Aorta (tissue), 5 donors: ENCODE measurements at regions not wholly inside any gene's neighbourhood (a gene's known extent, or its start where the extent isn't known, plus 50 kb on each side); places are given as distances from the start of the nearest gene placed in this dataset.

Source experiments
- ATAC-seq: fragments of 200-7000 bp; cut with Tn5 transposase; one replicate; pipeline ENCODE4 v1.9.1; 2022; ENCODE audit warnings: moderate library complexity; ENCODE audit not compliant: low FRiP score
- DNase-seq, 2 donors: peaks; one replicate each; pipeline ENCODE4 v3.0.0-alpha.2; 2020
- H3K27ac ChIP-seq, 2 donors: one replicate each; pipeline ENCODE4 v1.5.1; 2013; ENCODE audit warnings: low read length in 2 of 2, mild to moderate bottlenecking in 2 of 2, moderate library complexity in 2 of 2, control low read depth in 1 of 2, inconsistent platforms in 1 of 2, low read depth in 1 of 2
- H3K27me3 ChIP-seq, 2 donors: one replicate each; pipeline ENCODE4 v1.6.1; 2013; ENCODE audit warnings: control low read depth in 1 of 2, low read length in 1 of 2, mild to moderate bottlenecking in 1 of 2, moderate library complexity in 1 of 2; ENCODE audit not compliant: insufficient read depth in 2 of 2, control insufficient read depth in 1 of 2
- H3K36me3 ChIP-seq, 2 donors: one replicate each; pipeline ENCODE4 v1.6.1; 2013; ENCODE audit warnings: control low read depth in 1 of 2, low read length in 1 of 2, mild to moderate bottlenecking in 1 of 2; ENCODE audit not compliant: insufficient read depth in 2 of 2, control insufficient read depth in 1 of 2
- H3K4me1 ChIP-seq, 2 donors: one replicate each; pipeline ENCODE4 v1.6.1; 2013; ENCODE audit warnings: low read length in 2 of 2, control low read depth in 1 of 2, mild to moderate bottlenecking in 1 of 2, moderate library complexity in 1 of 2; ENCODE audit not compliant: insufficient read depth in 2 of 2, control insufficient read depth in 1 of 2
- H3K4me3 ChIP-seq, 2 donors: one replicate each; pipeline ENCODE4 v1.5.1; 2013; ENCODE audit warnings: low read length in 2 of 2, control low read depth in 1 of 2, mild to moderate bottlenecking in 1 of 2
- H3K9me3 ChIP-seq: one replicate; pipeline ENCODE4 v1.6.1; 2013; ENCODE audit warnings: mild to moderate bottlenecking, low read length; ENCODE audit not compliant: control insufficient read depth
- WGBS, 2 donors: extraction: QIAGEN DNeasy Blood & Tissue Kit; methylation state at CpG; one replicate each; pipeline ENCODE4 v1.1.7; 2013; 5-methylcytosine and 5-hydroxymethylcytosine counted together
- intact Hi-C, 2 donors: fragments of 100-400 bp; cut with DNase I; formaldehyde crosslinking; loops; one replicate each; pipeline versions ENCODE4 v1.14.2 to v1.15.0; 2022
- donor health status: healthy with polysubstance abuse.
- donor health status: Bipolar disorder and iron deficiency.
- donor health status: DM: no; HTN: no; CAD: no.
- donor health status: DM: no; HTN: no; CAD: no.
- donor health status: DM: yes; HTN: yes; CAD: no.

GRCh38 chr3:94614192-94614591 lies 551.3 kb downstream of the NSUN3 start:
- intact Hi-C loops: no loop called here
- Histone ChIP-seq H3K4me1 (no peaks in the 10 kb centered on the region), H3K27me3 (no peaks in the 10 kb centered on the region), H3K4me3 (no peak overlapping the region), H3K9me3 (no peaks in the 10 kb centered on the region), H3K36me3 (no peaks in the 10 kb centered on the region), H3K27ac (no peak overlapping the region)
- 67 to 71% methylated on average over 4 of the region's 4 CpGs for WGBS, 2 donors
- no peak for DNase-seq
- ATAC-seq: no peak

DNA sequence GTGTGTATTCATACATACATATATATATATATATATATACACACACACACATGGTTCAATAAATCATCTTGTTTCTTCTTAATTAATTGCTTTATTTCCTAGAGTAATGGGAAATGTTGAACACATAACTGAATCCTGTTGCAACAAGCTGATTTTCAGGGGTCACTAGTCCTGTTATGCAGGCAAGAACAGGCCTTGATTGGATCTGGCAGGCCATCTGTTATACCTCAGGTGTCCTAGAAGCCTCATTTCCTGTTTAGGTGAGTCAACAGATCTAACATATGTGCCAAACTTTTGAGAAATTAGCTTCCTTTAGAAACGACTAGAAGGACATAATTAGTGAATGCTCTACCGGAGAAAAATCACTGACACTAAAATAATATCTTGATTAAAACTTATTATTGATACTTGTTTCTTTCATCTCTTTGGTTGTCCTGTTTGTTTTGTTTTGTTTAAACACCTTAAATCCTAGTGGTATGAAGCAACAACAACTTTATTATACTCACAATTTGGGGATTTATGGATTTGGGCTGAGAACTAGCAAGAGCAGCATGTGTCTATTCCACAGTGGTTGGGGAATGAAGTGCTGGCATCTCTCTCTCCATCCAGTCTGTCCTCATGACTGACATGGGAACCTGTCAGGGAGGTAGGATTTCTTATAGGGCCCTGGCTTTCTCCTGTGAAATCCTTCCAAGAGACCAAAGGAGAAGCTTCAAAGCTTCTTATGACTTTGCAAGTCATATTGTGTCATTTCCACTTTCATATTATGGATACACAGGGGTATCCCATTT lies 552.6 kb downstream of the NSUN3 start:
- Histone ChIP-seq H3K36me3 (no peaks in the 10 kb centered on the region), H3K4me3 (no peak overlapping the region), H3K27ac (no peak overlapping the region), H3K27me3 (no peaks in the 10 kb centered on the region), H3K9me3 (no peaks in the 10 kb centered on the region), H3K4me1 (no peaks in the 10 kb centered on the region)
- DNase-seq: no peak
- no peak for ATAC-seq
- 51 to 55% methylated on average over 2 of the region's 2 CpGs for WGBS, 2 donors
- intact Hi-C loops: no loop called here

DNA sequence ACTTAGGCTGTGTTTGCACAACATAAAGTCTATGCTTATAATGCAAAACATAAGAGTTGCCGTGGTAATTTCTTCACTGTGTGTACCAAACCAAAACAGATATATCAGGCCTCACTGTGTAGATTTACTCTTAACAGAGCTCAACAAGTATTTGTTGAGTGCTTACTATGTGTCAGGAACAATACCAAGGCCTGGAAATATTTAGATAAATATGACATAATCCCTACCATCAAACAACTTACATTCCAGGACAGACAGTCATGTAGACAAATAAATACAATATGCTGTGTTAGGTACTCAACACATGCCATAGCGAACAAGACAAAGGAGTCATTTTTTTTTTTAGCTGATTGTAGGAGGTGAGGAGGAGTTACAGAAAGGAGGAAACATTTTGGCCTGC lies 554.0 kb downstream of the NSUN3 start:
- no peaks in the 10 kb centered on the region for H3K27me3 ChIP-seq
- no peak for ATAC-seq
- WGBS, 2 donors: 80 to 85% methylated on average over 2 of the region's 2 CpGs
- no peak overlapping the region for H3K4me3 ChIP-seq
- no peak overlapping the region for H3K27ac ChIP-seq
- H3K36me3 ChIP-seq: no peaks in the 10 kb centered on the region
- H3K4me1 ChIP-seq: no peaks in the 10 kb centered on the region
- intact Hi-C loops: no loop called here
- no peaks in the 10 kb centered on the region for H3K9me3 ChIP-seq
- DNase-seq: no peak

- Histone ChIP-seq H3K36me3 (no peaks in the 10 kb centered on the region), H3K27me3 (no peaks in the 10 kb centered on the region), H3K4me1 (no peaks in the 10 kb centered on the region), H3K9me3 (no peaks in the 10 kb centered on the region), H3K27ac (no peak overlapping the region), H3K4me3 (no peak overlapping the region)
- intact Hi-C loops: no loop called here
- ATAC-seq (no peak), DNase-seq (no peak)
- 90 to 93% methylated on average over 2 of the region's 2 CpGs for WGBS, 2 donors
Measured at GRCh38 chr3:94617312-94617711, 554.5 kb downstream of the NSUN3 start.

- Histone ChIP-seq H3K27ac (no peak overlapping the region), H3K27me3 (no peaks in the 10 kb centered on the region), H3K4me3 (no peak overlapping the region), H3K4me1 (no peaks in the 10 kb centered on the region), H3K9me3 (no peaks in the 10 kb centered on the region), H3K36me3 (no peaks in the 10 kb centered on the region)
- intact Hi-C loops: no loop called here
- ATAC-seq (no peak), DNase-seq (no peak)
- 68 to 75% methylated on average over 3 of the region's 3 CpGs for WGBS, 2 donors
Measured at GRCh38 chr3:94619643-94620042, 556.8 kb downstream of the NSUN3 start.

DNA sequence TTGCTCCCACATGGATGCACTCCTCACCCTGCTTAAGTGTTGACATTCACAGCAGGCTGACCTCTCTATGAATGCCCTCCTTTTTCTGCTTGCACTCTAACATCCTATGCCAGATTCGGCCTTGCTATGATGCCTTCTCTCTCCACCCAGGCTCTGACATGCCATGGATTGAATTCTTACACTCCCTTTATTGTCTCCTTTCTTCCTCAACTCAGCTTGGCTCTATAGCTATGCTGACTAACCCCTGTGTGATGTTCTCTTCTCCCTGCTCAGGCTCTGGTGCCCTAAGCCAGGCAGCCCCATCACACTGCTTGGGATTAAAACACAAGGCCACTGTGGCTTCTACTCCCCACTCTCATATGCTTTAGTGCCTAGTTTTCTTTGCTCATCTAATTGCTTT lies 563.7 kb downstream of the NSUN3 start:
- H3K27ac ChIP-seq: no peak overlapping the region
- H3K9me3 ChIP-seq: no peaks in the 10 kb centered on the region
- ATAC-seq (peak; percentile 7), DNase-seq (no peak)
- H3K27me3 ChIP-seq: no peaks in the 10 kb centered on the region
- intact Hi-C loops: no loop called here
- no peak overlapping the region for H3K4me3 ChIP-seq
- H3K36me3 ChIP-seq: no peaks in the 10 kb centered on the region
- no peaks in the 10 kb centered on the region for H3K4me1 ChIP-seq
- 26 to 30% methylated on average over 1 of the region's 1 CpG for whole genome bisulfite sequencing, 2 donors

GRCh38 chr3:94627689-94628088 lies 564.8 kb downstream of the NSUN3 start:
- ATAC-seq: no peak
- no peak for DNase-seq
- 81 to 86% methylated on average over 1 of the region's 1 CpG for WGBS, 2 donors
- H3K27me3 ChIP-seq: no peaks in the 10 kb centered on the region
- no peaks in the 10 kb centered on the region for H3K9me3 ChIP-seq
- H3K4me3 ChIP-seq: no peak overlapping the region
- no peaks in the 10 kb centered on the region for H3K4me1 ChIP-seq
- intact Hi-C loops: no loop called here
- H3K36me3 ChIP-seq: no peaks in the 10 kb centered on the region
- no peak overlapping the region for H3K27ac ChIP-seq

- no peak overlapping the region for H3K27ac ChIP-seq
- peaks cover 0 to 1% of the 10 kb centered on the region in 2 donors for H3K4me1 ChIP-seq
- no peak for ATAC-seq
- no peaks in the 10 kb centered on the region for H3K27me3 ChIP-seq
- 83 to 91% methylated on average over 3 of the region's 3 CpGs for WGBS, 2 donors
- H3K36me3 ChIP-seq: no peaks in the 10 kb centered on the region
- no peak for DNase-seq
- intact Hi-C loops: no loop called here
- H3K9me3 ChIP-seq: no peaks in the 10 kb centered on the region
- no peak overlapping the region for H3K4me3 ChIP-seq
Measured at GRCh38 chr3:94643400-94643799, 580.5 kb downstream of the NSUN3 start.

DNA sequence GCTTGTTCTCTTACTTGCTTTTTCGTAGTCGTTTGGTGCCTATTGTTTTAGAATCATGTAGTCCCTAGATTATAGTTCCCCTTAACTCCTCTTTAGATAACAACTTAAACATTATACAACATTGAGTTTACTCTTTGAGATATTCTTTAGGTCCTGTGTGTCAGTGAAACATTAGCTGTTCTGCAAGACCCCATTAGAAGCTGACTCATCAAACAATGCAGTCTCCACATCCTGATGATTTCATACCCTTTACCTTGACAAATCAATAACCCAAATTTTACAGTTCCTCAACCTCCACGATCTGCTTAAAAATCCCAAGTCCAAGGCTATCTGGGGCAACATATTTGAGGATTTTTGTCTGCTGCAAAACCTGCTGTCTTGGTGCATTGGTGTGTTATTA lies 582.9 kb downstream of the NSUN3 start:
- peaks cover 0 to 1% of the 10 kb centered on the region in 2 donors for H3K4me1 ChIP-seq
- no peaks in the 10 kb centered on the region for H3K9me3 ChIP-seq
- H3K27ac ChIP-seq: no peak overlapping the region
- ATAC-seq (no peak), DNase-seq (no peak)
- no peaks in the 10 kb centered on the region for H3K36me3 ChIP-seq
- no peaks in the 10 kb centered on the region for H3K27me3 ChIP-seq
- intact Hi-C loops: no loop called here
- WGBS, 2 donors: 71 to 74% methylated on average over 3 of the region's 3 CpGs
- H3K4me3 ChIP-seq: no peak overlapping the region
